ENCODE measurements at regions not wholly inside any gene's neighbourhood (a gene's known extent, or its start where the extent isn't known, plus 50 kb on each side); places are given as distances from the start of the nearest gene placed in this dataset.

DNA sequence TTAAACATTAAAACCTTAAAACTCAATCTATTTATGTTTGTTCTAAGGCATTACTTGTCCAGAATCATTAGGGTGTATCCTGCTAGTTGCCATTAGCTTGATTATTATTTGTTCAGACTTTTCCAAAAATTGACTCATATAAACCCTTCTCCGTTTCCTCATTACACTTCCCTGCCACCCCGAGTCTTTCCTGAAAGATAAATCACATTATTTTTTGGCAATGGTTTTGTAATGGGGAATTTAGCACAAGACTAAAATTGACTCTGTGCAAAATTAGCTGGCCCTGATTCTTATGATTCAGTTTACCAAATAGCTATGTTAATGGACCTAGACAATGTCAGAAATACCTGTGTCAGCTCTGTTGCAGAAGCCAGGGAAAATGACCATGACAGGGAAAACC is 112.2 kb upstream of the NT5C1B start:
- DNase-seq, result no peak

DNA sequence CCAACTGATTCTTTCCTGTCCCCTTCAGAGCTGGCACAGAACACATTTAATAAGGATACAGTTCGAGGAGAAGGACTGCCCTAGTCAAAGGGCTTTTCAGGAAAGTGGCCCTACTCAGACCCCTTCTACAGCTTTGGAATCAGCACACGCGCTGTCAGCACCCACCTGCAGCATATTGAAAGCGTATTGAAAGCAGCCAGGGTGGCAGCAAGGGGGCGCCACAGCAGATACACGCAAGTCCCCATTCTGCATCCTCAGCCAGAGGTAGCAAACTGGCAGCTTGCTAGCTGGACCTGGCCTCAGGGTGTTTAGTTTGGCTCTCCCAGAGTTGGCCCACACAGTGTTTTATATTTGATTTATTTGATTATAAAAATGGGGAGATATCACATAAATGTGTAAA is 101.0 kb upstream of the NT5C1B start:
- DNase-seq, result no peak

DNA sequence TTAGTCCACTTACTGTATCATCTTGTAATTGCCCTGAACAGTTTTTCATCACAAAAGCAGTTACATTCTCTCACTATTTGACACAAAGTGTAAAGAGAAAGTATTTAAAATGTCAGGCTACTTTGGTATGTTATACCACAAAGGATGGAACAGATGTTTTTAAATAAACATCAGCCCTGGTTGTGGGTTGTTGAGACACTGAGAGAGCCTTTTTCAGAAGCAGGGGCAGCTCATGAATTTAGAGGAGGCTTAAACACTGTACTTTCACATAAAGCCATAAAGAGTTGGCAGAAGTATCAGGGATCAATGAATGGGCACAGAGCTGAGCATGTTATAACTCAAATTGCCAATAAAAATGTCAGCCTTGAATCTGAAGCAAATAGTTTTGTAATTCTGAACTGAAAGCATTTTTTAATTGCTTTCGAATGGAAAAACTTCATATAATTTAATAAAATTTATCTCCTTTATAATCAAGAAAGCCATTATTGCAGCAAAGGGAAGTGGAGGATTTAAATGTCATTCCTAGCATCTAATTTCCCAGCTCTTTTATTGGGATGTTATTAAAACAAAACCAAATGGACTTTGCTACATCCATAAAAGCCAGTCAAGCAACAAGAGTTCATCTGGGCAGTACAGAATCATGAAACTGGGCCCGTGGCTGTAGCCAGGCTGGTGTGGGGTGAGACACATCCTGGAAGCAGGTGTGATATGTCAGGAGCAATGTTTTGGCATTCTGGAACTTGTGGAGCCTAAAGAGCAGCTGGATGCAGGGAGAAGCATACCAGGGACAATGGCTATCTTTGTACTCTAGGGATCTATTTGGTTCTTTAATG is 95.1 kb upstream of the NT5C1B start:
- DNase-seq, result no peak

DNA sequence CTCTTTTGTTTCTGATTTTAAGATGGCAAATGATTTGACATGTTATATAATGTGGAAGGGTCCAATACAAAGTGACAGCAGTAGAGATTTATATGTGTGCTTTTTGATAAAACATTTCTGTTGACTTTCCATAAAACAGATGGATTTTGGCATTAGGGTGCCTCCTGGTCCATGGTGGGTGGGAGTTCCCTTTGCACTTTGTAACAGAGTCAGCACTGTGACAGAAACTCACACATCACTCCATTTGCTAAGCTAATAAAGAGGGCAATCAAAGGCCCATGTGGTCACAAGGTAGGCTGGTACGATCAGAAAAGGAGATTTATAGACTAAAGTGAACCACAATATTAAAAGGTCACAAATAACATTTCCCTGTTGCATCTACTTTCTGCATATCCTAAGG is 93.3 kb upstream of the NT5C1B start:
- DNase-seq, result no peak

DNA sequence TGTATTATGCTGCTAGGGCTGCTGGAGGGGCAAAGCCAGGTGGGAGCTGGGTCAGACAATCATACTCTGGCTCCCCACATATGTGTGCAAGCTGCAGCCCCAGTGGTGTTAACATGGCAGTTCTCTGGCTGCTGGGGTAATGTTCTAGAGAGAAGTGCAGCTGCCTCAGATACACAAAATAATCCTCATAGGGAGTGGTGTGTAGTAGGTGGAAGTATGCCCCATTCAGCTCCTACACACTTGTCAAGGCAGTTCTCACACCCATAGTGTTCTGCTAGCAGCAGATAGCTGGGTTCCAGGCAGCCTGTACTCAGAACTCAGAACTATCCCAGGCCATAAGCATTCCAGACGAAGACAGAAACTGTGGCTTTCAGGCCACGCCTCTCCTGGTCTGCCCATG is 87.9 kb upstream of the NT5C1B start:
- no peak for DNase-seq

DNA sequence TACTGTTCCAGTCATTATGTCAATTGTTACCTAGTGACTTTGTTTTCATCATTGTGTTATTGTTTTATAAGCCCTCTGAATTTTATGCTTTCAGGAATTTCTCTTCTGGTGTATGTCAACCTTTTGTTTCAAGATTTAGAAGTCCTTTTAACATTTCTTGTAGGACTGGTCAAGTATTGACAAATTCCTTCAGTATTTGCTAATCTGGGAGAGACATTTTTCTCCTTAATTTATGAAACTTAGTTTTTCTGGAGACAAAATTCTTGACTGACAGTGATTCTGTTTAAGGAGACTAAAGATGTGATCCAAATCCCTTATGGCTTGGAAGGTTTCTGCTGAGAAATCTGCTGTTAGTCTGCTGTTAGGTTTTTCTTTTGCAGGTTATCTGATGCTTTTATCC is 84.9 kb upstream of the NT5C1B start:
- no peak for DNase-seq

DNA sequence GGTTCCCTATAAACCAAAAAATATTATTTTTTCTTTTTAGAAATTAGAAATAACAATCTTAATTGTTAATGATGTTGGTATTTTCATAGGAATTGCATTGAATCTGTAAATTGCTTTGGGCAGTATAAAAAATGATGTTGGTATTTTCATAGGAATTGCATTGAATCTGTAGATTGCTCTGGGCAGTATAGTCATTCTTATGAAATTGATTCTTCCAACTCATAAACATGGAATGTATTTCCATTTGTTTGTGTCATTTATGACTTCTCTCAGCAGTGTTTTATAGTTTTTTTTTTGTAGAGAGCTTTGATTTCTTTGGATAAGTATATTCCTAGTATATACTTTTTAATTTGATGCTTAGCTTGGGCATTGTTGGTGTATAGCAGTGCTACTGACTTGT is 82.0 kb upstream of the NT5C1B start:
- DNase-seq, result no peak

DNA sequence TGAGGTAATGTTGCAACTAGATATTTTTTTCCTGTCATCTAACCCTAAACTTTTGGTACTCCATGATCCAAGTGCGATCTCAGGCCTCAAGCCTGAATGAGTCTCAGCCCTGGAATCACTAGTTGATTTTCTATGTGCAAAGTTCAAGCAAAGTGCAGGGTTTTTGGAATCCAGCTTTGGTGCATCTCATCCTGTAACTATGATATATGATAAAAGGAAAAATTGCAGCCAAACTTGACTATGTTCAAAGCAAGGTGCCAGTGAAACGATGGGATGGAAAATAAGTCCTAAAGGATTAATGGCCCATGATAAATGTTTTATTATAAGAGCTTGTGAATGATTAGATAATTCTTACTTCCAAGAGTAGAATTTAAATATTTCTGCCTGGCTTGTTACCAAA is 78.9 kb upstream of the NT5C1B start:
- no peak for DNase-seq

DNA sequence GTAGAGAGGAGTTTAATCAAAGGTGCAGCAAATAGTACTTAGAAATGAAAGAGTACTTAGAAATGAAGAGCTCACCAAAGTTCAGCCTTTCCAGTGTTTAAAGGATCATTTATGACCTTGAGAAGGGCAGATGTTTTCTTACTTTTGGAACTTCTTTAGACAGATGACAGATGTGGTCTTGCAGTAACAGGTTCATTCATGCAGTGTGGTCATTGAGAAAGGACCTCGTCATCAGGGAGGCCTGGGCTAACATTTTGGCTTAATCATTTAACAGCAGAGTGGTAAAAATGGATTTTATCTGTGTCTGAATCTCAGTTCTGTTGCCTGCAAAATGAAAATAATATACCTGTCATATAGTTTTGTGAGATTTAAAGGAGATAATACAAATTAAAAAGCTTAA is 75.1 kb upstream of the NT5C1B start:
- DNase-seq, result no peak

DNA sequence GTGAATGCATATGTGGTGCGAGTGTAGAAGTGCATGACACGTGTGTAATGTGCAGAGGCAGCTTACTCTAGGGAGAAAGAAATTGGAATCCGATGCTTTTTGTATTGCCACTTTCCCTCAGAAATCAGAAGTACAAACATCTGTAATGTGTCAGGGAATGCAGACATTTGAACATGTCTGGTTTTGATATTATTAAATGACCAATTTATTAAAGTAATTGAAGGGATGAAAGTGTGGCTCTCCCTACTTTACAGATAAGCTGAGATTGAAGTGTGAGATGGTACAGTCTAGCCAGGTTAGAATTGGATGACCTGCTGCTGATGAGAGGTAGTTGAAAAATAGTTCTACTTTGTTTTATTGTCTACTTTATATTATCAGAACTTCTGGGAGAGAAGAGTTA is 74.5 kb upstream of the NT5C1B start:
- no peak for DNase-seq

DNA sequence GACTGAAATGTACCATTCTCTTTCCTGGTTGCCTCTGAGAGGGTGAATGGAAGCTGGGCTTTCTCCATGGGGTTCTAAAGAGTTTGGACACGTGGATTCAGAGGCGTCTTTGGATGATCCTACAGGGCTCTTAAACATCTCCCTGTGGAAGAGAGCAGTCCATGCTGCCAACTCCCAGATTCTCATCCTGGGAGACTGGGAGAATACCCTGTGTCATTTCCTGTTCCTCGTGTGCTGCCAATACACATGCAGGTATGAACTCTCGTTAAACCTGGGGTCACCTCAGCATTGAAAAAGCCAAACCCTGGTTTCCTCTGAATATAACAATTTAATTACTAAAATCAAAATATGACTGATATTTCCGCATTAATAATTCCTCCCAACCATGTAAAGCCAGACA is 73.3 kb upstream of the NT5C1B start:
- DNase-seq, result no peak

DNA sequence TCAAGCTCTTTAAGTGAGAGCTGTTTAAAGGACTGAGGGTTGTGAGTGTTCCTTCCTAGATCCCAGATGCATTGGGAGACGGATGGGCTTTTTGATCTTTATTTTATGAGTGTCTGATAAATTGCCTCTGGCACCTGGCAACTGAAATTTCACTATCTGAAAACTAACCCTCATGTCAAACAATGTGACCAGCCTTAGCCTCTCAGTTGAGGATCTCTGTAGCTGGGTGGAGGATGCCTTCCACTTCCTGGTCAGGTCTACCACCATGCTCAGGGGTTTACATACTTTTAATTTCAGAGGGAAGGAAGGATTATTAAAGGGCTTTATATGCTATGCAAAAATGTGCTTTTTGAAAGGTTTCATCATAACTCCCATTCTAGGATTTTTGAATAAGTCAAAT is 70.5 kb upstream of the NT5C1B start:
- no peak for DNase-seq

DNA sequence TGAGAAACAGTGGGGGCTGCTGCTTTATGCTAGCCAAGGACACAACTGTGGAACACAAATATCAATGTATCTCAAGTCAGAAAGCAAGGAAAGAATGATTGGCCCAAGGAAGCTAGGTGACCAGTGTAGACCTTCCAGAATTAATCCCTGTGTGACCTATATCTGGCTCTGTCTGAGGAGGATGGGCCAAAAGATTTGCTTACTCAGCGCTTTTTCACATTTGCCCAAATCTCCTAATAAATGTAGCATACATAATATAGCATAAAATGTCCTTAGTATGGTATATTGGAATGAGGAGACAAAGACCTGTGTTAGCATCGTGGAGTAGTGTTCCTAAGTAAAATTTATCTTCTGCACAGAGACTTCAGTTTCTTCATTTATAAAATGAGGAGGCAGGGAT is 66.7 kb upstream of the NT5C1B start:
- no peak for DNase-seq

DNA sequence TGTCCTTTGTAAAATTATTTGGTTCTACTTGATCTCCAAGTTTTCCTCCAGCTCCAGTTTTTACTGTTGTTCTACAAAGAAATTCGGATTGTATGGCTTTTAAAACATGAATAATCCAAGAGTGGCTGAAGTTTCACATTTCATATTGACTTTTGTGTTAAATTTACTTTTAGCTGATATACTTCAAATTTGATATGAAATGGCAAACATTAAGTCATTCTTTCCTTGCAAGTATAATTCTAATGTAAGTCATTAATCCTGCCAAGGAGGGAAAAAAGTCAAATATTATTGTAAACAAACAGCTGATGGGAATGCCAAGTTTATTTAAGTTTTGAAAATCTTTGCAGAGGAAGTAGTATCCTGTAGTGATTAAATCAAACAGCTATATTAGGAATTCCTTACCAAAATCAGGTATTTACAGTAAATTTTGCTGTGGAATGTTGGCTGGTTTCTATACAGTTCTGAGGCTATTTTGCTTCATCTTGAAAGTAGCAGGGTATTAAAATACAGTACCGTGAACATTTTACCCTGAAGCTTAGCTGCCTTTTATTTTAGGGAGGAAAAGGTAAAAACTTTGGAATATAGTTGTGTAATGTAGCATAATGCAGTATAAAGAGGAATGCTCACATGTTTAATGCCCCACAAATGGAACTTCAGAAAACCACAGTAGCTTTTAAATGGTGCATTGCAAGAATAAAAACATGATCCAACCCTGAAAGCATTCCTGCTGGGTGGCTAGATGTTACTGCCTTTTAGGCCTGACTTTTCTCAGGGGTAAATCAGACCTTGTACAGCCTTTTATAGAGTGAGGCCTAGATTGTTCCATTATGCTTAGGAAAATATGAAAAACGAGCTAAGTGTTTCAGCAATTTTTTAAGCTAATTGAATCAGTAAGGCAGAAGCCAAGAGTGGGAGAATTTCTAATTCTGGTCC is 62.7 kb upstream of the NT5C1B start:
- no peak for DNase-seq

DNA sequence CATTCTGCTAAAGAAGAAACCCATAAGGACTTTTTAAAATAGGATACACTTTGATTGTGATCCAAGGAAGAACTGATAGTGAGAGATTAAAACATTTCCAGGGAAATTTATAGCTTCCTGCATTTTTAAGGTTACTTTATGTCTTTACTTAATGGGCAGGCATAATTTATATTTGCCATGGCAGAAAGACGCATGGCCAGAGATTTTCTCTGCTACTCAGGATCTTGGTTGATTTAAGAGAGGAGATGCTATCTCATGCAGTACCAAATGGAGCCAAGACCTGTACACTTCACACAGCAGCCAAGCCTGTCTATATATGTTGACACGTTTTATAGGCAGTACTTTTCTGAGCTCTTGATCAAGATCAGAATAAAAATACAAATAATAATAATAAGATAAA is 60.9 kb upstream of the NT5C1B start:
- no peak for DNase-seq

DNA sequence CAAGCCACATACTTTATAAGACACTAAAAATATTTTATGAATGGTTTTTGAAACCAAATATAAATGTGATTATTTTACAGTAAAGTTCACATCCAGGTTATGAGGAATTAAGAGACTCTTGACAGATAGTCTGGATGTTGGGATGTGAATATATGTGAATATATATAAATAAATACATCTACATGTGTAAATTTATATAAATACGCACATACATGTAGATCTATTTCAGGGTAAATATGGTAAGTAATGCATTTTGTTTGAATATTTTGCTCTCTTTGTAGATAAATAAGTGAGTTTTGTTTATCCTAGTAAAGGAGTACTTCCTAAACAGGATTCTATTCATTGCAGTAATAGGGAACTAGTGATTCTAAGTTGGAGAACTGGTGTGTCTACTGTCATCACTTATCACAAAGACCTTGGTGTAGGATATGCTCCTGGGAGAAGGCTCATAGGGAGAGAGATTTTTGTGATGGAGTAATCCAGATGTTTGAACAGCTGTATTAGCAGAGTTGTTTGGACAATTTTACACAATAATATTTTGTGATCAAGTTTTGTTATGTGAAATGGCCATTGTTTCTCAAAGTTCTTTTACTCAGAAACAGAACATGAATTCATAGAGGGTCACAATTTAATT is 60.2 kb upstream of the NT5C1B start:
- DNase-seq, result no peak

DNA sequence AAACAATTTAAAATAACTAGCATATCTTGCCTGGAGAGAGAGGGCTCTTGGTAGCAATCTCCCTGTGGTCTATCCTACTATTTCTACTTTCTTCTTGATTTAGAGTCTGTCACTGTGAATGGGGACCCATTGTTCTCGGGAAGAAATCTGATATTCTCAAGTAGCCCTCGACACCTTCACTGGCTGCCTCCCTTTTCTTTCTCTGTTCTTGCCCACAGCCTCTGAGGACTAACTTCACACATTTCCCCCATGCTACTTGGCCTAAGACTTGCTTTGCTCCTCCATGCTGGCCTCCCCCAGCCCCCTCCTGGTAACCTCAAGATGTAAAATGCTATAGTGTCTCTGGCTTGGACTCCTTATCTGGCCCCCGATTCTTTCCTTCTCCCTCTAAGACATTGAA is 58.8 kb upstream of the NT5C1B start:
- no peak for DNase-seq

DNA sequence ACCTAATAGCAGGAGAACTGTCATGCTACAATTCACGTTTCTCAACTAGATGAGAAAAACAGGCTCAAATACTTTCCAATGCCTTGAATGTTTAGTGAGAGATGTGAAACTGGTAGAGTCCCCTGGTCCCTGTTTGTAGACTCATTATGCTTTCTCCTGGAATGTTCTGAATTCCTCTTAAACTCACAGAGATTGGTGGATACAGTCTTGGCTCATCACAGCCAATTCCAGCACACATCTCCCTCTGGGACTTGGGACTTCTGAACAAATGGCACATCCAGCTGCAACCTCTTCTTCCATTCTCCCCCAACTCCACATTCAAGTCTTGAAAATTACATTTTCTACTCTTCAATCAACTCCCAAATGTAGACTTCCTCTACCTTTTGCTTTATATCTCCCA is 58.4 kb upstream of the NT5C1B start:
- DNase-seq, result no peak

DNA sequence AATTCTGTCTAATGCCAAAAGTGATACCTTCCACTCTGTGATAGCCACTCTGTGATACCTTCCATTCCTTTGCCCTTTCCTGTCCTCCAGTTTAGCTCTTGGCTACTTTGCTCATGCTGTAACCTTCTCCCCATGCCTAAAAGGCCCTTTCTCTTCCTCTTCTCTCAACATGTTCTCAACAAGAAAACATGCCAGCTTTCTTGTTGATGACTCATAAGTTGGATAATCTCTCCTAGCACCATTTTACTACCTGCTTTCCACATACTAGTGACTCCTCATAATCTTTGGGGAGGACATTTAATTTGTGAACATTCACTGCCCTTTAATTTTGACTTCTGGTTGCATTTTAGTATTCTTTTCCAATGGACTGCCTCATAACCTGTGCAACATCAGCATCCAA is 55.9 kb upstream of the NT5C1B start:
- DNase-seq, result no peak

DNA sequence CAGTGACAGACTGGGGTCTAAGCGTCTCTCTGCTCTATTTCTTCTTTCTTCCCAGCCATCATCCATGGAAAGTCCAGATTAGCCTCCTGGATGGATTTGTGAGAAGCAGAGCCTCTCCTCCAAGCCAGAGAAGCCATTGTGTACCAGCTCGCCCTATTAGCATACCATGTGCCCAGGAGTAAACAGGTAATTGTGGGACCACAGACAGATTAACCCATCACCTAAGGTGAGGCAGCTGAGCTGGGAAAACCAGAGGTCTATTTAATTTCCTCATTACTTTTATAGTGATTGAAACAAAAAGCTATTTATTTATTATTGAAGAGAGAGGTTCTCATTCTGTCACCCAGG is 54.7 kb upstream of the NT5C1B start:
- no peak for DNase-seq

DNA sequence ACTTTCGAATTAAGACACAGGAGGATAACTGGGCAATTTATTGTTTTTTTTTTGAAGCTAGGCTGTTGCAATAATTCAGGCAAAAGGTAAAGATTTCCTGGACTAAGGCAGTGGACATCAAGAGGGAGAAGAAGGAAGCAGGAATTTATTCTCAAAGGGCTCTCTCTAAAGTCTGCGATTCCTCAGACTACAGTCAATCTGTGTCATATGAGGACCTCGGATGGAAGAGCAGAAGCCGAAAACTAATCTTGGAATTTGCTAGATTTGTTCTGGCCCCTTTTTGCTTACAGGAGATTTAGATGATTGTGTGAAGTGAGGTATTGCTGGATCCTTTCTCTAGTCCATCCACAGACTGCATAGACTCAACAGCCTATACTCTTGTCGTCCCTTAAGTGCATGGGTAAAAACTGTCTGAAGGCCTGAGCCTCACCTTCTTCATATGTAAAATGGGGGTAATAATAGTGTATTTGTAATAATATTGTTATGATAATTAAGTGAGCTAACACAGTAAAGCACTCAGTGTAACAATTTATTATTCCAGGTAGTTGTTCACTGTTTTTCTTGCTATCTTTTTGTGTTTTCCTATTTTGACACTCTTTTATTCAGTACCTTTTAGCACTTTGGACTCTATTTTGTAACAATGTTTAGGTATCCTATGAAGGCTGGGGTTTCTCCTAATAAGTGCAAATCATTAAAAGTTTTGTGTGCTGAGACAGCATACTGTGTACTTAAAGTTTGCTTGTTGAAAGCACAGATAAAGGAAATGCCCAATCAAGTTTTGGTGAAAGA is 54.2 kb upstream of the NT5C1B start:
- no peak for DNase-seq

DNA sequence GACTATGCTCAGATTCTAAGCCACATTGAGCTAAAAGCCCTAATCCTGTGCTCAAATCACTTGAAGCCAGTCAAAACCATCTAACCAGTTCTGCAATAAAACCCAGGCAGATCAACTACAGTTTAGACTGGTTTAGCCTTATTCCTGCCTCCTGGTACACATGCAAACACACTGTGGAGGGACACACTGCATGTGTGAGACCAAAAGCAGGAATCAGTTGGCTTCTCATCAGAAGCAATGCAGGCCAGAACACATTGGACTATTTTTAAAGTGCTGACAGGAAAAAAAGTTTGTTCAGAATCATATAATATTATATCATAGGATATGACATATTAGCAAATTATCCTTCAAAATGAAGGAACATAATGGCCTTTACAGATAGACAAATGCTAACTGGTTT is 52.5 kb upstream of the NT5C1B start:
- DNase-seq, result no peak

All from NCI-H1436 (cell line).